A673 (cell line): ENCODE measurements at regions not wholly inside any gene's neighbourhood (a gene's known extent, or its start where the extent isn't known, plus 50 kb on each side); places are given as distances from the start of the nearest gene placed in this dataset.

Experiments used
- CTCF ChIP-seq: fragments of 300-800, 200-600 bp; sonication (generic); conservative IDR thresholded peaks from 2 replicates; pipeline ENCODE4 v1.5.1; 2017; ENCODE audit warnings: low read depth, mild to moderate bottlenecking, antibody characterized with exemption, low read length, moderate library complexity, mixed read lengths
- EZH2 ChIP-seq: fragments of 200-600 bp; sonication (generic); IDR thresholded peaks from 2 replicates; pipeline ENCODE4 v1.6.1; 2017; ENCODE audit warnings: borderline replicate concordance, low read depth, mild to moderate bottlenecking, mixed read lengths, antibody characterized with exemption, low read length; ENCODE audit not compliant: poor library complexity, severe bottlenecking

GRCh38 chr18:68104036-68104435 lies 587.5 kb upstream of the DSEL start:
- TF ChIP-seq CTCF (no peak), EZH2 (no peak)
